HCT116 (cell line): ENCODE measurements at regions not wholly inside any gene's neighbourhood (a gene's known extent, or its start where the extent isn't known, plus 50 kb on each side); places are given as distances from the start of the nearest gene placed in this dataset.

Source experiments
- ATAC-seq: fragments of 200-7000 bp; cut with Tn5 transposase; 2 replicates; pipeline ENCODE4 v1.9.1; 2020; ENCODE audit warnings: mild to moderate bottlenecking, moderate library complexity
- BruUV-seq: library from RNA; stranded (reverse); fragments of 400-500 nt; replicated peaks from 2 replicates; lab custom pipeline; 2021; lab: Mats Ljungman, UMichigan
- CTCF ChIA-PET: fragments of 300-600 bp; sonication (Branson Sonifier 250); formaldehyde crosslinking; loops from one replicate; lab custom pipeline; 2021; ENCODE audit warnings: antibody characterized with exemption; lab: Charles Lee
- POLR2A ChIA-PET: fragments of 300-600, 350-600 bp; sonication (Branson Sonifier 250); formaldehyde crosslinking; loops from one replicate; lab custom pipeline; 2021; ENCODE audit warnings: antibody characterized with exemption; lab: Charles Lee
- RAD21 ChIA-PET, 2 experiments: fragments of 300-600 bp; sonication (Branson Sonifier 250); formaldehyde crosslinking; loops; one replicate each; lab custom pipeline; 2023; ENCODE audit warnings: low total read pairs in 2 of 2; ENCODE audit not compliant: uncharacterized antibody in 2 of 2, unreplicated experiment in 2 of 2, low non-redundant PET in 1 of 2; lab: Charles Lee
- DNase-seq: peaks from one replicate; pipeline ENCODE4 v3.0.0-alpha.2; 2010; ENCODE audit warnings: low read depth, low spot score
- H2AFZ ChIP-seq: fragments of 200-600 bp; shearing (Covaris generic), sonication (generic); 2 replicates; pipeline ENCODE4 v1.6.1; 2017; ENCODE audit warnings: low read depth, mixed run types, mixed read lengths, antibody characterized with exemption, low read length; ENCODE audit not compliant: poor library complexity, severe bottlenecking
- H3K27ac ChIP-seq: 2 replicates; pipeline ENCODE4 v1.5.1; 2012; ENCODE audit warnings: low read depth, low read length
- H3K27me3 ChIP-seq: fragments of 200-600 bp; sonication (generic); 2 replicates; pipeline ENCODE4 v1.6.1; 2016; ENCODE audit warnings: mixed run types, low read length, mixed read lengths; ENCODE audit not compliant: insufficient read depth
- H3K36me3 ChIP-seq, 2 experiments: fragments of 200-500 bp in 1 of 2; fragments of 200-600 bp in 1 of 2; sonication (Bioruptor generic) in 1 of 2; sonication (generic) in 1 of 2; 2 replicates each; pipeline versions ENCODE4 v1.5.1 to v1.6.1; 2014 to 2016; ENCODE audit warnings: low read length in 2 of 2, inconsistent platforms in 1 of 2, mixed read lengths in 1 of 2, mixed run types in 1 of 2; ENCODE audit not compliant: insufficient read depth in 2 of 2, control insufficient read depth in 1 of 2
- H3K4me1 ChIP-seq, 2 experiments: fragments of 200-600 bp in 1 of 2; sonication (generic) in 1 of 2; 2 replicates each; pipeline versions ENCODE4 v1.5.1 to v1.6.1; 2012 to 2017; ENCODE audit warnings: low read length in 2 of 2, inconsistent platforms in 1 of 2, mild to moderate bottlenecking in 1 of 2, mixed read lengths in 1 of 2, mixed run types in 1 of 2, moderate library complexity in 1 of 2; ENCODE audit not compliant: insufficient read depth in 2 of 2, control insufficient read depth in 1 of 2
- H3K4me2 ChIP-seq: fragments of 200-600 bp; sonication (generic); 2 replicates; pipeline ENCODE4 v1.6.1; 2017; ENCODE audit warnings: mixed run types, low read length, mixed read lengths
- H3K4me3 ChIP-seq, 2 experiments: fragments of 200-600 bp in 1 of 2; sonication (generic) in 1 of 2; replicated peaks in 1 of 2; 2 replicates each; pipeline ENCODE4 v1.5.1; 2011 to 2016; ENCODE audit warnings: low read length in 2 of 2, control low read depth in 1 of 2, low read depth in 1 of 2, mild to moderate bottlenecking in 1 of 2, mixed read lengths in 1 of 2, mixed run types in 1 of 2
- H3K79me2 ChIP-seq: fragments of 200-600 bp; sonication (generic); 2 replicates; pipeline ENCODE4 v1.6.1; 2017; ENCODE audit warnings: mild to moderate bottlenecking, mixed run types, low read length, moderate library complexity, mixed read lengths; ENCODE audit not compliant: insufficient read depth
- H3K9ac ChIP-seq: fragments of 200-600 bp; sonication (generic); 2 replicates; pipeline ENCODE4 v1.6.1; 2016; ENCODE audit warnings: low read length, mixed read lengths
- H3K9me2 ChIP-seq: fragments of 200-600 bp; sonication (generic), shearing (Covaris generic); 2 replicates; pipeline ENCODE4 v1.6.1; 2017; ENCODE audit warnings: mixed run types, mild to moderate bottlenecking, moderate library complexity; ENCODE audit not compliant: insufficient read depth
- H3K9me3 ChIP-seq, 2 experiments: fragments of 200-500 bp in 1 of 2; fragments of 200-600 bp in 1 of 2; sonication (Bioruptor generic) in 1 of 2; sonication (generic) in 1 of 2; 2 replicates each; pipeline ENCODE4 v1.6.1; 2014 to 2017; ENCODE audit warnings: low read length in 2 of 2, mixed read lengths in 2 of 2, inconsistent platforms in 1 of 2, low read depth in 1 of 2, mild to moderate bottlenecking in 1 of 2, mixed run types in 1 of 2, moderate library complexity in 1 of 2; ENCODE audit not compliant: control insufficient read depth in 1 of 2, insufficient read depth in 1 of 2
- H4K20me1 ChIP-seq: fragments of 200-600 bp; sonication (generic), shearing (Covaris generic); 2 replicates; pipeline ENCODE4 v1.6.1; 2017; ENCODE audit warnings: mixed run types, mild to moderate bottlenecking, moderate library complexity; ENCODE audit not compliant: insufficient read depth
- CBX3 ChIP-seq: IDR thresholded peaks from 2 replicates; pipeline ENCODE4 v1.6.1; 2012; ENCODE audit warnings: low read depth
- CEBPB ChIP-seq: IDR thresholded peaks from 2 replicates; pipeline ENCODE4 v1.6.1; 2012; ENCODE audit warnings: low read depth
- EGR1 ChIP-seq: IDR thresholded peaks from 2 replicates; pipeline ENCODE4 v1.6.1; 2012; ENCODE audit warnings: low read depth
- ELF1 ChIP-seq: IDR thresholded peaks from 2 replicates; pipeline ENCODE4 v1.6.1; 2012; ENCODE audit warnings: low read depth, borderline replicate concordance
- EZH2phosphoT487 ChIP-seq: fragments of 200-600 bp; IDR thresholded peaks from 2 replicates; pipeline ENCODE4 v1.6.1; 2018; ENCODE audit warnings: antibody characterized with exemption, borderline replicate concordance
- JUND ChIP-seq: IDR thresholded peaks from 2 replicates; pipeline ENCODE4 v1.6.1; 2012
- MAX ChIP-seq: IDR thresholded peaks from 2 replicates; pipeline ENCODE4 v1.6.1; 2012
- REST ChIP-seq: IDR thresholded peaks from 2 replicates; pipeline ENCODE4 v1.6.1; 2012; ENCODE audit warnings: low read depth
- SIN3A ChIP-seq: IDR thresholded peaks from 2 replicates; pipeline ENCODE4 v1.6.1; 2012; ENCODE audit warnings: low read depth
- SP1 ChIP-seq: IDR thresholded peaks from 2 replicates; pipeline ENCODE4 v1.6.1; 2012; ENCODE audit warnings: low read depth
- TCF7L2 ChIP-seq: IDR thresholded peaks from 2 replicates; pipeline ENCODE4 v1.7.0; 2011; ENCODE audit warnings: borderline replicate concordance, inconsistent platforms; ENCODE audit not compliant: insufficient read depth, insufficient read length; ENCODE audit errors: extremely low read depth
- ZNF274 ChIP-seq: fragments of 200-500 bp; sonication (Bioruptor generic); IDR thresholded peaks from 2 replicates; pipeline ENCODE4 v1.6.1; 2014; ENCODE audit warnings: mild to moderate bottlenecking, low read depth, low read length, inconsistent platforms
- intact Hi-C: fragments of 100-400 bp; cut with micrococcal nuclease; formaldehyde crosslinking; loops from 2 replicates; pipeline ENCODE4 v1.10.0; 2022
- TF ChIP-seq, protein P1 (sequence below), 3 experiments: fragments of 200-600 bp in 1 of 3; sonication (generic) in 1 of 3; IDR thresholded peaks in 2 of 3; conservative IDR thresholded peaks in 1 of 3; 2 replicates each; pipeline ENCODE4 v1.5.1; 2012 to 2017; ENCODE audit warnings: low read depth in 2 of 3, low read length in 2 of 3, antibody characterized with exemption in 1 of 3, borderline replicate concordance in 1 of 3, control low read depth in 1 of 3, mild to moderate bottlenecking in 1 of 3, mixed read lengths in 1 of 3, mixed run types in 1 of 3, moderate library complexity in 1 of 3; ENCODE audit not compliant: insufficient read depth in 1 of 3
- TF ChIP-seq, protein P2 (sequence below): IDR thresholded peaks from 2 replicates; pipeline ENCODE4 v1.6.1; 2011; ENCODE audit warnings: mild to moderate bottlenecking, low read length, moderate library complexity; ENCODE audit not compliant: insufficient replicate concordance; ENCODE audit errors: extremely low read depth

- CTCF ChIA-PET: no interaction called here
- DNase-seq (no peak), ATAC-seq (no peak)
Measured at GRCh38 chr5:110951373-110951791, 120.1 kb upstream of the TSLP start.

More at GRCh38 chr5:110951373-110951791, 120.1 kb upstream of the TSLP start:
- TF ChIP-seq MAX: no peak
- no peak for TF ChIP-seq CEBPB
- no peak for TF ChIP-seq SIN3A
- TF ChIP-seq, protein P1, sequence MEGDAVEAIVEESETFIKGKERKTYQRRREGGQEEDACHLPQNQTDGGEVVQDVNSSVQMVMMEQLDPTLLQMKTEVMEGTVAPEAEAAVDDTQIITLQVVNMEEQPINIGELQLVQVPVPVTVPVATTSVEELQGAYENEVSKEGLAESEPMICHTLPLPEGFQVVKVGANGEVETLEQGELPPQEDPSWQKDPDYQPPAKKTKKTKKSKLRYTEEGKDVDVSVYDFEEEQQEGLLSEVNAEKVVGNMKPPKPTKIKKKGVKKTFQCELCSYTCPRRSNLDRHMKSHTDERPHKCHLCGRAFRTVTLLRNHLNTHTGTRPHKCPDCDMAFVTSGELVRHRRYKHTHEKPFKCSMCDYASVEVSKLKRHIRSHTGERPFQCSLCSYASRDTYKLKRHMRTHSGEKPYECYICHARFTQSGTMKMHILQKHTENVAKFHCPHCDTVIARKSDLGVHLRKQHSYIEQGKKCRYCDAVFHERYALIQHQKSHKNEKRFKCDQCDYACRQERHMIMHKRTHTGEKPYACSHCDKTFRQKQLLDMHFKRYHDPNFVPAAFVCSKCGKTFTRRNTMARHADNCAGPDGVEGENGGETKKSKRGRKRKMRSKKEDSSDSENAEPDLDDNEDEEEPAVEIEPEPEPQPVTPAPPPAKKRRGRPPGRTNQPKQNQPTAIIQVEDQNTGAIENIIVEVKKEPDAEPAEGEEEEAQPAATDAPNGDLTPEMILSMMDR (IDR thresholded peaks at IDR 0.05 in 2 of 3, conservative IDR thresholded peaks at IDR 0.05 in 1 of 3; ENCODE audit: borderline replicate concordance in 1 of 3, insufficient read depth in 1 of 3, low read depth in 2 of 3, low read length in 2 of 3): no peak
- TF ChIP-seq CBX3: no peak
- no peak for TF ChIP-seq SP1
- no peak for TF ChIP-seq EGR1
- no peak for TF ChIP-seq ELF1
- TF ChIP-seq TCF7L2: no peak
- TF ChIP-seq ZNF274: no peak
- TF ChIP-seq, protein P2, sequence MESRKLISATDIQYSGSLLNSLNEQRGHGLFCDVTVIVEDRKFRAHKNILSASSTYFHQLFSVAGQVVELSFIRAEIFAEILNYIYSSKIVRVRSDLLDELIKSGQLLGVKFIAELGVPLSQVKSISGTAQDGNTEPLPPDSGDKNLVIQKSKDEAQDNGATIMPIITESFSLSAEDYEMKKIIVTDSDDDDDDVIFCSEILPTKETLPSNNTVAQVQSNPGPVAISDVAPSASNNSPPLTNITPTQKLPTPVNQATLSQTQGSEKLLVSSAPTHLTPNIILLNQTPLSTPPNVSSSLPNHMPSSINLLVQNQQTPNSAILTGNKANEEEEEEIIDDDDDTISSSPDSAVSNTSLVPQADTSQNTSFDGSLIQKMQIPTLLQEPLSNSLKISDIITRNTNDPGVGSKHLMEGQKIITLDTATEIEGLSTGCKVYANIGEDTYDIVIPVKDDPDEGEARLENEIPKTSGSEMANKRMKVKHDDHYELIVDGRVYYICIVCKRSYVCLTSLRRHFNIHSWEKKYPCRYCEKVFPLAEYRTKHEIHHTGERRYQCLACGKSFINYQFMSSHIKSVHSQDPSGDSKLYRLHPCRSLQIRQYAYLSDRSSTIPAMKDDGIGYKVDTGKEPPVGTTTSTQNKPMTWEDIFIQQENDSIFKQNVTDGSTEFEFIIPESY: no peak
- no peak for TF ChIP-seq JUND
- no peak for TF ChIP-seq EZH2phosphoT487
- no peak for TF ChIP-seq REST
- H3K9me2 ChIP-seq: no peaks in the 10 kb centered on the region
- H4K20me1 ChIP-seq: no peaks in the 10 kb centered on the region
- BruUV-seq: no TSS peak
- H3K9ac ChIP-seq: no peak overlapping the region
- H3K79me2 ChIP-seq: no peaks in the 10 kb centered on the region
- ChIA-PET POLR2A (no interaction called here), RAD21 (no interaction called here)
- no peak overlapping the region for H3K4me2 ChIP-seq
- no peak overlapping the region for H3K4me3 ChIP-seq
- intact Hi-C loops: no loop called here
- no peak overlapping the region for H2AFZ ChIP-seq
- 0 out of 2 replicates have a peak, but pooled peaks cover 2% of the 10 kb centered on the region for H3K27me3 ChIP-seq
- H3K27ac ChIP-seq: no peak overlapping the region
- no peaks in the 10 kb centered on the region for H3K4me1 ChIP-seq
- no peaks in the 10 kb centered on the region for H3K9me3 ChIP-seq
- no peaks in the 10 kb centered on the region for H3K36me3 ChIP-seq
